Endodermal cell (in vitro differentiated cells): ENCODE measurements at regions not wholly inside any gene's neighbourhood (a gene's known extent, or its start where the extent isn't known, plus 50 kb on each side); places are given as distances from the start of the nearest gene placed in this dataset.

Experiments
- DNase-seq: peaks from one replicate; pipeline ENCODE4 v3.0.0-alpha.2; 2017
- H3K27ac ChIP-seq: 2 replicates; pipeline ENCODE4 v1.5.1; 2013; ENCODE audit warnings: mild to moderate bottlenecking, low read depth, low read length, moderate library complexity
- H3K27me3 ChIP-seq: 2 replicates; pipeline ENCODE4 v1.6.1; 2013; ENCODE audit warnings: mild to moderate bottlenecking, low read length, moderate library complexity; ENCODE audit not compliant: insufficient read depth, control insufficient read depth, poor library complexity, severe bottlenecking
- H3K36me3 ChIP-seq: 2 replicates; pipeline ENCODE4 v1.7.0; 2013; ENCODE audit warnings: mild to moderate bottlenecking, low read length, moderate library complexity; ENCODE audit not compliant: control insufficient read depth, insufficient read depth
- H3K4me1 ChIP-seq: one replicate; pipeline ENCODE4 v1.7.0; 2013; ENCODE audit warnings: low read length; ENCODE audit not compliant: control insufficient read depth, insufficient read depth
- H3K4me3 ChIP-seq: 2 replicates; pipeline ENCODE4 v1.5.1; 2013; ENCODE audit warnings: mild to moderate bottlenecking, low read length, moderate library complexity
- H3K9ac ChIP-seq: 2 replicates; pipeline ENCODE4 v1.6.1; 2013; ENCODE audit warnings: mild to moderate bottlenecking, low read length, moderate library complexity; ENCODE audit not compliant: poor library complexity, severe bottlenecking; ENCODE audit errors: extremely low read depth
- H3K9me3 ChIP-seq: 2 replicates; pipeline ENCODE4 v1.6.1; 2013; ENCODE audit warnings: mild to moderate bottlenecking, low read length, moderate library complexity; ENCODE audit not compliant: control insufficient read depth
- H3K27ac Mint-ChIP-seq: 2 replicates; pipeline ENCODE4 v1.8.0; 2020; ENCODE audit warnings: mixed read lengths
- H3K27me3 Mint-ChIP-seq: 2 replicates; pipeline ENCODE4 v1.8.0; 2021; ENCODE audit warnings: mild to moderate bottlenecking, mixed read lengths; ENCODE audit not compliant: insufficient read depth
- H3K36me3 Mint-ChIP-seq: 2 replicates; pipeline ENCODE4 v1.8.0; 2020; ENCODE audit warnings: low read depth, mixed read lengths
- H3K4me1 Mint-ChIP-seq: 2 replicates; pipeline ENCODE4 v1.8.0; 2020; ENCODE audit warnings: mixed read lengths
- H3K4me3 Mint-ChIP-seq: 2 replicates; pipeline ENCODE4 v1.8.0; 2020; ENCODE audit warnings: mild to moderate bottlenecking, moderate library complexity, mixed read lengths
- H3K9me3 Mint-ChIP-seq: 2 replicates; pipeline ENCODE4 v1.8.0; 2020; ENCODE audit warnings: mild to moderate bottlenecking, mixed read lengths
- WGBS, 2 experiments: methylation state at CpG; one replicate each; pipeline versions ENCODE4 v1.1.5 to v1.1.7; 2013; ENCODE audit warnings: missing lambda C conversion rate in 2 of 2, mixed read lengths in 1 of 2; ENCODE audit not compliant: insufficient coverage in 1 of 2, insufficient read length in 1 of 2; 5-methylcytosine and 5-hydroxymethylcytosine counted together
- TF ChIP-seq, protein P1 (sequence below): fragments of 200-600 bp; sonication (generic); conservative IDR thresholded peaks from 2 replicates; pipeline ENCODE4 v1.5.0; 2021; ENCODE audit warnings: antibody characterized with exemption, mild to moderate bottlenecking

DNA sequence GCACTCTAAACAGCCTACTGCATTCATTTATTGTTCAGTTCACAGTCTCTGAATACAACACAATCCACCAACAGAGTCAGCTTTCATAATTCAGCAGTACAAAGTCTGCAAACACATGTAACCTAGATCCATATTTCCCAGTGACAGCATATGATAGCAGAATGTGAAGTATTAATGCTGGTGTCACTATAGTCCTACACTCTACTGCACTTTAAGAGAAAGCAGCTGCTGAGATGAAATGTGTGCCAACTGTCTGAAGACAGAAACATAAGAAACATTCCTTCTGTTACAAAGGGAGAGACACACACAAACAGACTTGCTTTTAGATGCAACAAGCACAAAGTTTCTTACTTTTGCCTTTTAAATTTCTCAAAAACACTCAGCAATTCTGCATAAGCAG, 441.8 kb downstream of the ZEB2 start:
- no peak overlapping the region for H3K27ac Mint-ChIP-seq
- Histone ChIP-seq H3K9ac (no peak overlapping the region), H3K27me3 (no peaks in the 10 kb centered on the region), H3K36me3 (no peaks in the 10 kb centered on the region), H3K27ac (no peak overlapping the region), H3K4me3 (no peak overlapping the region), H3K9me3 (no peaks in the 10 kb centered on the region), H3K4me1 (no peaks in the 10 kb centered on the region)
- TF ChIP-seq, protein P1, sequence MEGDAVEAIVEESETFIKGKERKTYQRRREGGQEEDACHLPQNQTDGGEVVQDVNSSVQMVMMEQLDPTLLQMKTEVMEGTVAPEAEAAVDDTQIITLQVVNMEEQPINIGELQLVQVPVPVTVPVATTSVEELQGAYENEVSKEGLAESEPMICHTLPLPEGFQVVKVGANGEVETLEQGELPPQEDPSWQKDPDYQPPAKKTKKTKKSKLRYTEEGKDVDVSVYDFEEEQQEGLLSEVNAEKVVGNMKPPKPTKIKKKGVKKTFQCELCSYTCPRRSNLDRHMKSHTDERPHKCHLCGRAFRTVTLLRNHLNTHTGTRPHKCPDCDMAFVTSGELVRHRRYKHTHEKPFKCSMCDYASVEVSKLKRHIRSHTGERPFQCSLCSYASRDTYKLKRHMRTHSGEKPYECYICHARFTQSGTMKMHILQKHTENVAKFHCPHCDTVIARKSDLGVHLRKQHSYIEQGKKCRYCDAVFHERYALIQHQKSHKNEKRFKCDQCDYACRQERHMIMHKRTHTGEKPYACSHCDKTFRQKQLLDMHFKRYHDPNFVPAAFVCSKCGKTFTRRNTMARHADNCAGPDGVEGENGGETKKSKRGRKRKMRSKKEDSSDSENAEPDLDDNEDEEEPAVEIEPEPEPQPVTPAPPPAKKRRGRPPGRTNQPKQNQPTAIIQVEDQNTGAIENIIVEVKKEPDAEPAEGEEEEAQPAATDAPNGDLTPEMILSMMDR, result no peak
- H3K4me1 Mint-ChIP-seq, result peaks cover 9% of the 10 kb centered on the region
- no peaks in the 10 kb centered on the region for H3K9me3 Mint-ChIP-seq
- H3K27me3 Mint-ChIP-seq, result no peaks in the 10 kb centered on the region
- no peak overlapping the region for H3K4me3 Mint-ChIP-seq
- H3K36me3 Mint-ChIP-seq, result no peaks in the 10 kb centered on the region
- DNase-seq, result no peak

DNA sequence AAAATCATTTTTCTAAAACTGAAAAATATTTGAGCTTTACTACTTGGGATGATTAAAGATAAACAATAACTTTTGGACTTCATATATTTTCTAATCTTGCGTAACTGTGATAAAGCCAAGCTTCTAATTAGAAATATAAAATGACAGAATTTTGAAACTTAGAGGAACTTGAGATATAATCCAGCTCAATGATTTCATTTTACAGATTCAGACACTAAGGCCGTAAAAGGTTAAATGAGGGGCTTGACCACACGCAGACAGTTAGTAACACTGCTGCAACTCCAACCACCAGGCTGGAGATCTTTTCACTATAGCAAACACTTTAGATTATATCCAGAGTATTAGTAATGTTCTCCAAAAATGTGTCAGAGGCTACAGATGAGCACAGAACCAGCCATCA, 445.5 kb downstream of the ZEB2 start:
- H3K27ac ChIP-seq, result no peak overlapping the region
- Mint-ChIP-seq H3K27me3 (no peaks in the 10 kb centered on the region), H3K36me3 (no peaks in the 10 kb centered on the region), H3K27ac (no peak overlapping the region), H3K4me3 (no peak overlapping the region), H3K4me1 (no peaks in the 10 kb centered on the region), H3K9me3 (no peaks in the 10 kb centered on the region)
- no peaks in the 10 kb centered on the region for H3K36me3 ChIP-seq
- TF ChIP-seq, protein P1, result no peak
- 94 to 100% methylated on average over 1 to 3 of the region's 3 CpGs for WGBS, 2 experiments
- no peak for DNase-seq
- no peaks in the 10 kb centered on the region for H3K9me3 ChIP-seq
- no peaks in the 10 kb centered on the region for H3K27me3 ChIP-seq
- H3K4me1 ChIP-seq, result no peaks in the 10 kb centered on the region
- no peak overlapping the region for H3K9ac ChIP-seq
- no peak overlapping the region for H3K4me3 ChIP-seq

DNA sequence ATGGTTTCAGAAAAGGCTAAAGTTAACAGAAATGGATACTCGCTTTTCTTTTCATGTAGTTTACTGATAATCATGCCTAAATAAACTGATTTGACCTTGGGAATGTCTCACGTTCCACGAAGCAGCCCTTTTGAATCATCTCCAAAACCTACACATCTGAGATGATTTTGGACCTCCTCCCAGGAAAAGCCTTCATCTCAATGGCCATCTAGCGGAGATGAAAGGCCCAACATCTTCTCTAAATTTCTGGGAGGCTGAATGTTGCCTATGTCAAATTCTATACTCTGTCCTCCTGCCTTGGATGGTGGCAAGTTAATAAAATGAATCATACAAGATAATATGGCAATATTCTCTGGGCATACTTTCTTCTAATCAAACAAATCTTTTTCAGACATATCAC, 448.5 kb downstream of the ZEB2 start:
- Histone ChIP-seq H3K9me3 (no peaks in the 10 kb centered on the region), H3K4me1 (no peaks in the 10 kb centered on the region), H3K4me3 (no peak overlapping the region), H3K27me3 (no peaks in the 10 kb centered on the region), H3K9ac (no peak overlapping the region), H3K36me3 (no peaks in the 10 kb centered on the region), H3K27ac (no peak overlapping the region)
- Mint-ChIP-seq H3K4me3 (no peak overlapping the region), H3K4me1 (no peaks in the 10 kb centered on the region), H3K27ac (no peak overlapping the region), H3K9me3 (no peaks in the 10 kb centered on the region), H3K27me3 (no peaks in the 10 kb centered on the region), H3K36me3 (no peaks in the 10 kb centered on the region)
- DNase-seq, result no peak
- TF ChIP-seq, protein P1, result peak; percentile 51
- WGBS, 2 experiments, result 84 to 95% methylated on average over 4 of the region's 4 CpGs
